IPS-NIHi7 (cell line): ENCODE measurements at regions not wholly inside any gene's neighbourhood (a gene's known extent, or its start where the extent isn't known, plus 50 kb on each side); places are given as distances from the start of the nearest gene placed in this dataset.

Source experiments
- DNase-seq: peaks from one replicate; pipeline ENCODE4 v3.0.0; 2012; ENCODE audit warnings: mixed read lengths; ENCODE audit errors: extremely low spot score

GRCh38 chr3:55243678-55244077, 243.4 kb downstream of the WNT5A start:
- DNase-seq = no peak

- DNase-seq = no peak
Observed at GRCh38 chr3:55242921-55243320, 244.2 kb downstream of the WNT5A start.

GRCh38 chr3:55241098-55241497, 246.0 kb downstream of the WNT5A start:
- DNase-seq = no peak

GRCh38 chr3:55235416-55235815, 251.7 kb downstream of the WNT5A start:
- no peak for DNase-seq

- no peak for DNase-seq
Observed at GRCh38 chr3:55226696-55227095, 260.4 kb downstream of the WNT5A start.

GRCh38 chr3:55218577-55218976, 268.5 kb downstream of the WNT5A start:
- DNase-seq = no peak

- DNase-seq = no peak
Observed at GRCh38 chr3:55207744-55208143, 279.4 kb downstream of the WNT5A start.

GRCh38 chr3:55205990-55206389, 278.1 kb upstream of the LRTM1 start:
- no peak for DNase-seq

- DNase-seq = no peak
Observed at GRCh38 chr3:55204417-55204816, 276.6 kb upstream of the LRTM1 start.

- DNase-seq = no peak
Observed at GRCh38 chr3:55203546-55203945, 275.7 kb upstream of the LRTM1 start.

GRCh38 chr3:55203006-55203405, 275.1 kb upstream of the LRTM1 start:
- DNase-seq = no peak

- DNase-seq = no peak
Observed at GRCh38 chr3:55202326-55202725, 274.5 kb upstream of the LRTM1 start.

GRCh38 chr3:55201779-55202178, 273.9 kb upstream of the LRTM1 start:
- DNase-seq = no peak

- DNase-seq = no peak
Observed at GRCh38 chr3:55200906-55201305, 273.0 kb upstream of the LRTM1 start.

GRCh38 chr3:55198554-55198953, 270.7 kb upstream of the LRTM1 start:
- no peak for DNase-seq

GRCh38 chr3:55197021-55197420, 269.2 kb upstream of the LRTM1 start:
- no peak for DNase-seq

GRCh38 chr3:55196495-55196894, 268.6 kb upstream of the LRTM1 start:
- DNase-seq = no peak

- DNase-seq = no peak
Observed at GRCh38 chr3:55194376-55194775, 266.5 kb upstream of the LRTM1 start.

- no peak for DNase-seq
Observed at GRCh38 chr3:55191911-55192775, 264.3 kb upstream of the LRTM1 start.

- no peak for DNase-seq
Observed at GRCh38 chr3:55190331-55190730, 262.5 kb upstream of the LRTM1 start.

- peak; percentile 69 for DNase-seq
Observed at GRCh38 chr3:55189359-55189801, 261.5 kb upstream of the LRTM1 start.

GRCh38 chr3:55185380-55185779, 257.5 kb upstream of the LRTM1 start:
- no peak for DNase-seq

- no peak for DNase-seq
Observed at GRCh38 chr3:55183201-55183600, 255.3 kb upstream of the LRTM1 start.
